ENCODE measurements at regions not wholly inside any gene's neighbourhood (a gene's known extent, or its start where the extent isn't known, plus 50 kb on each side); places are given as distances from the start of the nearest gene placed in this dataset.

DNA sequence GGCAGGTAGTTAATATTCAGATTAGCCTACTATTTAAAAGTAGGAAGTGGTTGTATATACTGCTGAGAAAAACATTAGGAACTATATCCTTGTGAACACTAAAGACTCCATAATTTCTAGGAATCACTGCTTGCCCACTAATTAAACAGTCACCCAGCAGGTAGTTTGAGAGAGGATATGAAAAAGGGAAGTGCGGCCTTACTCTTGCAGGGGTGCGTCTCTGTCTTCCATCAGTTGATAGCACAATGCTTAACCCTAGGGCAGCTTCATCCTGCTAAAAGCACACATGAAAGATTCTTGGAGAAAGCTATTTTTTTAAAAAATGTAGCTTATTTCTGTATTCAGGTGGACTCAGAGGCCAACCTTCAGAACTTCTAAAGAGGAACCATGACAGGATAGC lies 53.1 kb upstream of the ATP5MC3 start:
- TF ChIP-seq, protein P1, sequence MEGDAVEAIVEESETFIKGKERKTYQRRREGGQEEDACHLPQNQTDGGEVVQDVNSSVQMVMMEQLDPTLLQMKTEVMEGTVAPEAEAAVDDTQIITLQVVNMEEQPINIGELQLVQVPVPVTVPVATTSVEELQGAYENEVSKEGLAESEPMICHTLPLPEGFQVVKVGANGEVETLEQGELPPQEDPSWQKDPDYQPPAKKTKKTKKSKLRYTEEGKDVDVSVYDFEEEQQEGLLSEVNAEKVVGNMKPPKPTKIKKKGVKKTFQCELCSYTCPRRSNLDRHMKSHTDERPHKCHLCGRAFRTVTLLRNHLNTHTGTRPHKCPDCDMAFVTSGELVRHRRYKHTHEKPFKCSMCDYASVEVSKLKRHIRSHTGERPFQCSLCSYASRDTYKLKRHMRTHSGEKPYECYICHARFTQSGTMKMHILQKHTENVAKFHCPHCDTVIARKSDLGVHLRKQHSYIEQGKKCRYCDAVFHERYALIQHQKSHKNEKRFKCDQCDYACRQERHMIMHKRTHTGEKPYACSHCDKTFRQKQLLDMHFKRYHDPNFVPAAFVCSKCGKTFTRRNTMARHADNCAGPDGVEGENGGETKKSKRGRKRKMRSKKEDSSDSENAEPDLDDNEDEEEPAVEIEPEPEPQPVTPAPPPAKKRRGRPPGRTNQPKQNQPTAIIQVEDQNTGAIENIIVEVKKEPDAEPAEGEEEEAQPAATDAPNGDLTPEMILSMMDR (IDR thresholded peaks at IDR 0.05; ENCODE audit: insufficient read depth, low read length) = no peak
- DNase-seq (ENCODE audit: low read depth) = no peak

DNA sequence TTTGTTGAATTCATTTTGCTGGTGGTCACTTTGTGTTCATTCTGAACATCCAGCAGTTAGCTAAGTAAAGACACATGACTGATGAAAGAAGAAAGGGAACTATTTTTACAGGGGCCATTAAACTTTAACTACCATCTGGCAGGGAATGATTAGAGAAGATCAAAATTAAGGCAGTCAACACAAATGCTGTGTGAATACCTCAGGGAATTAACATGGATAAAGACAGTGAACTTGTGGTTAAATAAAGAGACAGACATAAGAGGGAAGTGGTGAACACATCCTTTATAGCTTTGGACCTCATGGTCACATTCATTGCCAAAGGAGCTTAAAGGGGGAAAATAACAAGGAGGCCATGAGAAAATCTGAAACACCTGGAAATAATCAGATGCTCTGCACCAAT lies 52.6 kb upstream of the ATP5MC3 start:
- TF ChIP-seq, protein P1 (IDR thresholded peaks at IDR 0.05; ENCODE audit: insufficient read depth, low read length) = no peak
- H3K4me3 ChIP-seq (ENCODE audit: low read depth, low read length) = no peak overlapping the region
- no peak for DNase-seq (ENCODE audit: low read depth)

More for the DNA sequence above, 53.1 kb upstream of the ATP5MC3 start:
- no peak overlapping the region for H3K4me3 ChIP-seq (ENCODE audit: low read depth, low read length)

DNA sequence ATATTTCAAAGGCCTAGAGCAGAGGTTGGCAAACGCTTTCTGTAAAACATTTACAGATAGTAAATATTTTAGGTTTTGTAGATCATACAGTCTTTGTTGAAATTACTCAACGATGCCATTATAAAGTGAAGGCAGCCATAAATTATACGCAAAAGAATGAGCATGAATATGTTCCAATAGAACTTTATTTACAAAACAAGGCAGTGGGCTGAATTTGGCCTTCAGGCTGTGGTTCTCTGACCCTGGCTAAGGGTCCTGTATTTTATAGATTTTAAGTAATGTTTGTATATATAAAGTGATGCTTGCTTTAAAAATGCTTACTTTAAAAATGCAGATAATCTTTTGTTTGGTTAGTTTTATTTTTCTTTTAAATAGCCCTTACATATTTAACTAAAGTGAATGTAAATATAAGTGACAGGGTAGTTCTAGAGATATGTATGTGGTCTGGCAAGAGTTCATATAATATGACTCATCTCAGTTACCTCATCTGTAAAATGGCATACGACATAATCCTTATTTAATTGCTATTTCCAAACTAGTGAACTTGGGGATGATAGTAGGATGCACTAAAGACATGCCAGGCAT lies 51.7 kb upstream of the ATP5MC3 start:
- DNase-seq (ENCODE audit: low read depth) = peak; percentile 32
- H3K4me3 ChIP-seq (ENCODE audit: low read depth, low read length) = no peak overlapping the region
- TF ChIP-seq, protein P1 (IDR thresholded peaks at IDR 0.05; ENCODE audit: insufficient read depth, low read length) = no peak

Data from fibroblast of the aortic adventitia (primary cell).